NCI-H187 treated with DMSO at 0.1 percent for 48 hours (cell line): ENCODE measurements at regions not wholly inside any gene's neighbourhood (a gene's known extent, or its start where the extent isn't known, plus 50 kb on each side); places are given as distances from the start of the nearest gene placed in this dataset.

ENCODE experiments used
- DNase-seq: peaks from one replicate; lab custom pipeline; 2025; lab: John Stamatoyannopoulos, UW

DNA sequence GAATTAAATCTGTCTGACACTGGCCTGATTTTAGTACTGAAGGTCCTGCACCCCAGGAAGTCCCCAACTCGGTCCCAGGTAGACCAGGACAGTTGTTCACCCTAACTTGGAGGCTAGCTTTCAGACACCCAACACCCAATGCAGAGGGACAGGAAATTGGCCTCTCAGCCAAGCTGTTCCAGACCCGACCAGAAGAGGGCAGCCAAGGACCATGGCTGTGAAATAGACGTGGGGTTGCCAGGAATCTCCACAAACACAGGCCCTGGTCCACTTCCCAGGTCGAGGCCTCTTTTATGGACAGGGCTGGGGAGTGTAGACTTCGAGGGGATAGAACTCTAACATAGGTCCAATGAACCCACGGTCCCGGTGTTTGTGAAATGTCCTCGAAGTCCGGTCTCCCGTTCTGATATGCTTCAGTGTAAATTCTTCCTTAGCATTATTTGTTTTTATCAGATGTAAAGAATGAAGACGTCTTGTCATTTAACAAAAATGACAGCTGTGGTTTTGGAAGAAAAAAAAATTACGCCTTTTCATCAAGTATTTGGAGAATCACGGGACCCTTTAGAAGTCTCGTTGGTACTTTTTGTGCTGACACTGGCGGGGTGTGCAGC lies 260.3 kb upstream of the ADAMTS16 start:
- no peak for DNase-seq

DNA sequence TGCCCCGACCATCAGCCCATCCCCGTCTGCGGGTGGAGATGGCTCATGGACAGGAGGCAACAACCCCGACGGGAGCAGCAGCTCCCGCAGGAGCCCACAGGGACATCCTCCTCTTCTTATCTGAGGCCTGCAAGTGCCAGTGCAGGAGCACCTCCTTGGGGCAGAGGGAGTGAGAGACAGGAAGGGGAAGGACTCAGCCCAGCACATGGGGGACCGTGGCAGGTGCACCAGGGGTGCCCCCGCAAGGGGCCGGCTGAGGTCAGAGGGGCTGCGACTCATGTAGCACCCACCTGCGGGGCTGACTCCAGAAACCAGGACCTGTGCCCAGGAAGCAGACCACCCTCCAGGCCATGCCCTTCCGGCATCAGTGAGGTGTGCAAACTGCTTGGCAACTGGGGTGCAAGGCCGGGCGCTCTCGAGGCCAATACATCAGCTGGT lies 259.8 kb upstream of the ADAMTS16 start:
- DNase-seq, result no peak

DNA sequence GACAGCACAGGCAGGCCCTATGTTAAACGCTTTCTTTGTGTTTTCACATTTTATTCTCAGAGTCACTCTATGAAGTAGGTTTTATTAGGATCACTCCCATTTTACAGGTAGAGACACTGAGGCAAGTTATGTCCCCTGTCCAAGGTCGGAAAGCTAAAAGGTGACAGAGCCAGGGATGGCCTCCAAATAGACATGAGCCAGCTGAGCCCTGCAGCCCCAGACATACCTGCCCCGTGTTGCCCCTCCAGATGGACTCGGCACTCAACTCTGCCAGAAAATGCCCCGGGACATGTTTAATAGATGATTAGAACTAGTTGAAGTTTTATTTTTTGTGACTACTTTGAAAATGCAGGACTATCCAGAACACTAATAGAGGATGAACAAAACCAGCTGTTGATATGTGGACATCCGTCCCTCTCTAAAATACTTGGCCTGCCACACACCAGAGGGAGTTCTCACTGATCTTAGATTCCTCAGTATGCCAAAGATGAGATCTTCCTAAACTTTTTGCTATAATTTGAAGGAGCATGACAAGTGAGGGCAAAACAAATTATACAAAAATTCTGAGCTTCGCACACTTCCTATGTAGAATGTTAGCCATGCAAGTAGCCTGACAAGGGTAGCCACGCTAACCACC lies 258.6 kb upstream of the ADAMTS16 start:
- no peak for DNase-seq

DNA sequence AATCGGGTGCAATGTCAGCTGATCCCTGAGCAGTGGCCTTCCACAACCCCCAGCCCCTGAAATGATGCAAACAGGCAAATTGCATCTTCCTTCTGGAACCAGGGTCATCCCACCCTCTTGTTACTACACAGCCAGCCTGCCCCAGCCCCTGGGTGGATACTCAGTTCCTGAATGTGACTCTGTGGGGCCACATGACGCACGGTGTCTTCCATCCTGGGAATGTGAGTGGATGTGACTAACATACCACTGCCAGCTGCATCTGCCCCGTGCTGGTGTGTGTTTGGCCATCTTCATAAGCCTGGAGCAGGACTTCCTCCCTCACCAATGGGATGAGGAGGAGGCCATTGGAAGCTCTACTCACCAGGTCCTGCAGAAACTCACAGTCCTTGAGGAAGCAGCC lies 257.9 kb upstream of the ADAMTS16 start:
- no peak for DNase-seq

DNA sequence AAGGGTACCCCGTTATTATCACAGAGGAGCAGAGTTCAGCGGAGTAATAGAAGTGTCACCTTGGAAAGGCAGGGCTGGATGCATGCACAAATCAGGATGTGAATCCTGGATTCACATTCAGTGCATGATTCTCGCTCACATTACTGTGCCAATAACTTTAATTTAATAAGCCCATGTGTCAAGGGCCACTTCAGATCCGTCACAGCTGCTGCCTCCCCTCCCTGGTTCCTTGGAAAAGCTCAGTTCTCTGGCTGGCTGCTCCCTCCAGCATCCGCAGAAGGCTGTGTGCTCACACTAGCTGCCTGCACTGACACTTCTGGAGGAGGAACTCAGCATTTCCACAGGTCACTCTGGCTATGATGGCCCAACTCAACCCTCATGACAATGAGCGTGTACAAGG lies 256.8 kb upstream of the ADAMTS16 start:
- no peak for DNase-seq

DNA sequence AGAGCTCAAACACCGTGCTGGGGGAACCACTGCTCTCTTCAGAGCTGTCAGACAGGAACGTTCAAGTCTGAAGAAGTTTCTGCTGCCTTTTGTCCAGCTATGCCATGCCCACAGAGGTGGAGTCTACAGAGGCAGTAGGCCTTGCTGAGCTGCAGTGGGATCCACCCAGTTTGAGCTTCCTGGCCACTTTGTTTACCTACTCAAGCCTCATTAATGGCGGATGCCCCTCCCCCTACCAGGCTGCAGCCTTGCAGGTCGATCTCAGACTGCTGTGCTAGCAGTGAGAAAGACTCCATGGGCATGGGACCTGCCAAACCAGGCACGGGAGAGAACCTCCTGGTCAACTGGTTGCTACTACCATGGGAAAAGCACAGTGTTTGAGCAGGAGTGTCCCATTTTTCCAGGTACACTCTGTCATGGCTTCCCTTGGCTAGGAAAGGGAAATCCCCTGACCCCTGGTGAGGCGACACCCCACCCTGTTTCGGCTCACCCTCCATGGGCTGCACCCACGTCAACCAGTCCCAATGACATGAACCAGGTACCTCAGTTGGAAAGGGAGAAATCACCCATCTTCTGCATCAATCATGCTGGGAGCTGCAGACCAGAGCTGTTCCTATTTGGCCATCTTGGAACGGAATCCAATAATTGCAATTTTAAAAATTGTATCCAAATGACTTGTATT lies 246.9 kb upstream of the ADAMTS16 start:
- no peak for DNase-seq

DNA sequence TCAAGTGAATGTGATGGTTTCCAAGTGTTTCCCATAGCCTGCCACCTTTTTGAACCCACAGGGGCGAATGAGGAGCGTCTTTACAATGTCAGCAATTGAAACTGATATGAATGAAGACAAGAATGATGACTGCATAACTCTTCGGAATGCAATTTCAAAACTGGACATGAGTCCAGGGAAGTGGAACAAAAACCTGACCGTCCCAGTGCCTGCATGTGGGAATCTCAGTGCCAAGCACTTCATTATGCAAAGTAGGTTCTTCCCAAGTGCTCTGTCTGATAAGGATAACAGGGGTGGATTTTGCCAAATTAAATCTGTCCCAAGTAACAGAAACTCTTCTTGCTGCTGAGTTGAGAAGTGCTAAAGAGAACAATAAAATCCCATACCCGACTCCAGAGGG lies 243.8 kb upstream of the ADAMTS16 start:
- no peak for DNase-seq

DNA sequence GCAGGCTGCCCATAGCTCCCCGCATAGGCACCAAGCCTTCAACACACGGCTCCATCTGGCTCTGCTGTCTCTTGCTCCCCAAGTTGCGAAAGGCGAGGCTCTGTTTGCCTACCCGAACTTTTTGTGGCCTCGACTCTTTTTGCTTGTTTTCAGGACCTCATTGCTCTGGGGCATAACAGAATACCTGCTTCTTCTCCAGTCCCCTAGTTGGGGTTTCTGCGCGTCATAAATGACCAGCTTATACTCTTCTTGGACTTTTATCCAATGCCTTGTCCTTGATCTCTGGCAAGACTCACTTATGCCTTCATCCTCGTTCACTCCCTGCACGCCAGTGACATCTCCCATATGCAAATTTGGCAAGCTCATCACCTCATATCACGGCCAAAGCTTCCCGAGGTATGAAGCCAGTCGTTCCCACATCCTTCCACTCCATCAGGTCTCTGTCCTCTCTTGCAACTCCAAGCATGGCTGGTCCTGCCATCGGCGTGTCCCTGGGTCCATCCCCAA lies 238.8 kb upstream of the ADAMTS16 start:
- no peak for DNase-seq

DNA sequence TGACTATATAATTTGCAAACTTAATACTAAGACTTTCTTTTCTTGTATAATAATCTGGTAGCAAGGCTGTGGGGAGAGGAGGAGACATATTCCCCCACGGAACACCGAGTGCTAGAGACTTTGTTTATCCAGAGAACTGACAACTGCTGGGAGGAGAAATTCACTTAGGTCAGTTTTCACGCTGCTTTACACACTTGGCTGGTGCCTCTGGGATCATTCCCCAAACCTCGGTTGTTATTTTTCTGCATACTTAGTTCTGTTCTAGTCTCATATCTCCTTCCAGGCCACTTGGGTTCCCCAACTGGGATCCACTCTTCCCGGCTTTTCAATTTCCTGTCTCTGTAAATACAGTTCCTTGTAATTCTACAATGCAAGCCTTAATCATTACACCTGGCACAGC lies 238.2 kb upstream of the ADAMTS16 start:
- DNase-seq, result no peak

DNA sequence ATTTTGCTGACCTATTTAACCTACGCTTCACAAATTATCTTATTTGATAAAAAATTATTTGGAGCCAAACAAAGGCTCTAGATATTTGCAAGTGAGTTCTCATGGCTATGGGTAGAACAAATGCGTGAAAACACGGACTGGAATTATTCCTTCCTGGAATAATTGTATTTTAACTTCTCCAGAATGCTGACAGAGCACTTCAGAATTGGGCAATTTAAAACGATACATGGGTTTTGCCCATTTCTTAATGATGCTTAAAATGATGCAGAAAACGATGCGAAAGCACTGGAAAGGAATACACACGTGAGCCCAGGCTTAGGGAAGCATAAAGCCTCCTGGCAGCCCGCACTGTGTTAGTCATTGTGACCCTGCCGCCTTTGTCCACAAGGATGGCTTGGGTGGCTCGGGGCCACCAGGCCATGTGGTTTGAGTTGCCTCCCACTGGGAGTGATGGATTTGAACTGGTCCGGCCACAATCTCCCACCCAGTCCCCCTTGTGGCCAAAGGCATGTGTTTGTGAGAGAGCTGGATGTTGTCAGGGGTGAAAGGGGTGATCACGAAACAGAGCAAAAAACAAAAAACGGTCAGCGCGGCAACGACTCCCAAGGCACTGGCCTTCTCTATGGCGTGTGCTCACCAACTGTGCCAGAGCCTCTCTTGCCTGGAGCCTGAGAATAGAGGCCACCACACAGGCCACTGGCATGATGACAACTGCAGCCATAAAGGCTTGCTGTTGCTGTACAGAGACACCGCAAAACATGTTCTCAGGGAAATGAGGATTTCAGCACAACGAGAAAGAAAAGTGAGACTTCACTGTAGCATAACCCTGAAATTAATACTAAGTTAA lies 234.2 kb upstream of the ADAMTS16 start:
- DNase-seq, result no peak

DNA sequence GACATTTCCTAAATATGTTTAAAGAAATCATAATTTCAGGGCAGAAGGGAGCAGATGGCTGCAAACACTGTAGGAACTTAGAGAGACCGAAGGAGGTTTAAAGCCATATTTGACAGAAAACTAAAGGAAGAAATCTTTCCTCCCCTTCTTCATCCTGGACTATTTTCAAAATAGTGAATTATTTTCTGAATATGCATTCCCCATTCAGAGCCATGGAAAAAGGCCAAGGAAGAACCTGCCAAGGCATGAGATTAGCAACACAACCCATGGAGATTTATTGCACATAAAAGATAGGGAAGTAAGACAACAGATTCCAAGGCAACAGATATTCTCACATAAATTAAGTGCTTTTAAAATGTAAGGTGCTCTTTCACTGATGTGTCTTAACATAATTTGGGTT lies 233.3 kb upstream of the ADAMTS16 start:
- no peak for DNase-seq

DNA sequence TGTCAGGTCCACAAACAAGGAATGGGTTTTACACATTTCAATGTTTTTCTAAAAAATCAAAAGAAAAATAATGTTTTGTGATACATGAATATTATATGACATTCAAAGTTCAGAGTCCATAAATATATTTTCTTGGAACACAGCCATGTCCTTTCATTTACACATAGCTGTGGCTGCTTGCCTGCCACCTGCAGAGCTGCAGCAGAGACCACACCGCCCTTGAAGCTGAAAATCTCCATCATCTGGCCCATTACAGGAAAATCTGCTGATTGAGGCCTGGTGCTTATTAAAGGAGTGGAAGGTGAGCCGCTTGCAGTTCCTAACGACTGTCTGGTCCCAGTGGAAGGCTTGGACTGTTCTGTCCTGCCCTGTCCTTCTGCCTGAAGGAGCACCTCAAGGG lies 232.6 kb upstream of the ADAMTS16 start:
- no peak for DNase-seq

DNA sequence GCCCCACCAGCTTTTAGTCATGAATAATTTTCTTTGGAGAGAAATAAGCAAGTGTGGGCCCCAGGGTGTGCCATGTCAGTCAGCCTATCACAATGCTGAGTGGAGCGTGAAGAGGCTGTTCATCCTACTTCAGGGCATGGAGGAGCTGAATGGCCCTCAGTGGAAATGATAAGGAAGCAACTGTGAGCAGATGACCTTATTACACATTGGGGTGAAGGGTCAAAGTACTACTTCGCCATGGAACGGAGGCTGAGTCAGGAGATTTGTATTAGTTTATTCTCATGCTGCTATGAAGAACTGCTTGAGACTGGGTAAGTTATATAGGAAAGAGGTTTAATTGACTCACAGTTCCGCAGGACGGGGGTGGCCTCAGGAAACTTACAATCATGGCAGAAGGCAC lies 231.0 kb upstream of the ADAMTS16 start:
- DNase-seq, result no peak

DNA sequence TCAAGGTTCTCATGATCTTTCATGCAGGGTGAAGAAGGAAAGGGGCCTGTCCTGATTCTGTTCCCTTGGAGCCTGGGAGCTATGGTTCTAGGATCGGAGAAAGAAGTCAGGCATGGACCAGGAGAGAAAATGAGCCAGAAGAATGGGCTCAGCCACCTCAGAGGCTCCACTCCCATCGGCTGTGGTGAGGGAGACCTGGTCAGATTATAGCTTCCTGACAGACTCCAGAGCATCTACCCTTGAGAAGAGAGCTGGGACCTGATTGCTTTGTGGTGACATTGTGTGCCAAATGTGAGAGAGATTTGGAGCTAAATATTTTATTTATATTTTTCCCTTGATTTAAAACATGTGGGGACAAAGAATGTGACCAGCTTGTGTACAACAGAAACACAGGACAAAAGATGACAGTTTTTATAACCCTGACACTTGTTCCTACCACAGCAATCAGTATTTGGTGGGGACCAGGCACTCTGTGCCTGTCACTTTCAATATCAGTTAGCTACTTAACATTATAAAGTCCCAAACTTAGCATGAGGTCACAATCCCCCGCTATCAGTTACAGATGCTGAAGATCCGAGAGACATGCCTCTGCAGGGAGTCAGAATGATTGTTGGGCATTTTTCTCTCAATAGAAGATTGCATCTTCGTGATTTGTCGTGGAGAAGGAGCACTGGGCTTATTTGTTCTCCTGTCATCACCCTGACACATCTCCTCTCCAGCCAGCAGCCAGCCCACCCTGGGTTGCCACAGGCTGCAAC lies 228.3 kb upstream of the ADAMTS16 start:
- DNase-seq, result no peak

DNA sequence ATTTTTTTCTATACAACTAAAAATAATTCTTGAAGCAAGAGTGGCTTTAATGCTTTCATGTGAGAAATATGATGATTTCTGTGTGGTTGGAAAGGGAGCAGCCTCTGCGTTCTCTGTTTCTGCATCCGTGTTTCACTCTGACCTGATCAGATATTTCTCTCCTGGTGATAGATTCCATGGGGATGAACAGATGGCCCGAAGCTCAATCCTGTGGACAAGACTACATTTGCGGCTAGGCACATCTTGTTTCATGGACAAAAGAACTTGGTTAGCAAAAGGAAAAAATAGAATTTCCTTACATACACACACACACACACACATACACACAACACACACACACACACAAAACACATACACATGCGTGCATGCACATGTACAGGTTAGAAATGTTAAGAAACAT lies 218.2 kb upstream of the ADAMTS16 start:
- no peak for DNase-seq

DNA sequence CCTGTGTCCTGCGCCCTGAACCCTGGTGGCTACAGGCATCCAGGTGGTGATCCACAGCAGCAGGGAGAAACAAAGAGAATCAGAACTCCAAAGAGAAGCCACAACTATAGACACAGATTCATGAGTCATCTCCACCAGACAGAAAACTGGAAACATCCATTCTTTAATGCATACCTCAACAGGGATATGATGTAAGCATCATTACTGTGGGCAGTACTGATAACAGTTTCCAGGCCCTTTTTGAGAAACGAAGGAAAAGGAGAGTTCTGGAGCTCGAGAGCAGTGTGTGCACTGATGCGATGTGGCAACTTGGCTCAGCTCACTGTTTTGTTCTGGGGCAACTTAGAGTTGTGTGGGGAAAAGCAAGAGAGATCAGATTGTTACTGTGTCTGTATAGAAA lies 215.6 kb upstream of the ADAMTS16 start:
- no peak for DNase-seq

DNA sequence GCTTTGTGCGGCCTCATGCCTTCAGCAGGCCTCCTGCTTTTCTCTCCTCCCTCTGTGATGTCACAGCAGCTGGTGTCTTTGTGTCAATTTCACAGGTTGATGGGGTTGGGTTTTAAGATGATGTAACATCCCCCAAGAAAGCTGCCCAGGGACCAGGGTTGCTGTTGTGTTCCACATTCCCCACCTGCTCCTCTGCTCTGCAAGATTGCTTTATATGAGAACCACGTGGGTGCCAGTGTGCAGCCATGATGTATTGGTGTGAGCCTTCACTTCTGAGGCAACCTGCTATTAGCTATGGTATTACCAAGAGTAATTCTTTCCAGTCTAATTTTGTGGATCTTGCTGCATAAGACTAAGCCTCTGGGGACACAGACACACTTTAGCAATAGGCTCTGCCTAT lies 213.0 kb upstream of the ADAMTS16 start:
- DNase-seq, result no peak

DNA sequence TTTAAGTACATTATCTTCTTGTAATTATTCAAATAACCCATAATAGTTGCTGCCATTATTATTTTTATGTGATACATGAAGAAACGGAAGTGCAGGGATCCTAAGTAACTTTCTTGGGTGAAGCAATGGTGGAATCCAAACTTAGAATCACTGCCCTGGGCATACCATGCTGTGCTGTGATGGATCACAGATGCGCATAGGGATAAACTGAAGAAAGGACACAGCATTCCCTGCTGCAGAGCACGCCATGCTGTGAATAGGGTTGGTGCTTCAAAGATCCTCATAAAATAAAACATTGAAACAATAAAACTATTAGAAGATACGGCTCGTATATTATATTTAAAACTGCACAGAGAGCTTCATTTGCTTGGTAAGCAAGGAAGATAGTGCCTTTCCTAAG lies 211.7 kb upstream of the ADAMTS16 start:
- no peak for DNase-seq

DNA sequence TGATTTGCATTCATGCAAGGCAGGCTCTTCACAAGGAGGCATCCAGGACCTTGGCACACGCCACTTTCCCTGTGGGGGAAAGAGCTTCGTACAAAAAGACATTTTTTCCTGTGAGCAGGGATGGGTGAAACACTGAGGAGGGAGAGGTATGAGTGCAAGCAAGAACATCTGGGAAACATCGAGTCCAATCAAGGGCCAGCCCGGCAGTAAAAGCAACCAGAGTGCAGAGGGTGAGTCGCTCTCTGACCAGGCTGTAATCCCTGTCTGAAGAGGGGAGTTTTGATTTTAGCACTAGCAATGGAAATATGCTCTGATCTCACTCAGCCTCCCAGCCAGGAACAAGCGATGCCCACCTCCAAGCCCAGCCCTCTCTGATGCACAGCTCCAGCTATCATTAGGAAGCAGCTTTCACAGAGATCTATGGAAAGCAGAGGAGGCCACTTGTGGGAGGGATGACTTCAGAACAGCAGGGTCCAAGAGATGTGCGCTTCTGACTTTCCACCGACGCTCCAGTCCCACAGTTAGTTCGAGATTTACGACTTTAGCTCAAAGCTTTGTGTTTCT lies 211.0 kb upstream of the ADAMTS16 start:
- DNase-seq, result no peak

DNA sequence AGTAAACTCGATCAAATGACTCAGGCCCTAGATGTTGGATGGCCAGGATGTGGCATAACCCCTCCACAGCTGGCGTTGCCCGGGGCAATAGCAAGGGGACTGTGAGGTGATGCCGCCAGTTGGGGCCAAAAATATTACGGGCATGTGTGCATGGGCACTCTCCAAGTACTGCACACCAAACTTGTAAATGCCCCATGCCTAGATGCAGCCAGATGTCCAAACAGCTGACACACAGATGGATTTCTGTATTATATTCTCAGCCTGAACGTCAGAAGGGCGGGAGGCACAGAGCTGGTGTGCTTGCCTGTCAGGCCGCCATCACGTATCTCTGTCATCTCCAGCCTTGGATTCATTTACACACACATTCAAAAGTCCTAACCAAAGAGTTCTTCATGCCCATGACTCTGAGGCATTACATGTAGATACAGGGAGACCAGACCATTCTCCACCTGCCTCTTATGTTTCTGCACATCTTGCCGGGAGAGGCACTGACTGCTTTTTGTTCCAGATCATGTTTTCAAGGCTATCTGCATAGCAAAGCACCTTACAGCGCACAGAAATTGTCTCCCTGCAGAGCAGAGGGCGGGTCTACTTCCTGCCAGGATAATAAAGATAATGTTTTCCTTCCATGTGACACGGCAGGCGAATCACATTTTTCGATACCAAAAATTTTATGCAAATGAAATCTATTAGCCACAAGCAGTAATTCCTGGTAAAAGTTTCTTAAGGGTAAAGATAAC lies 200.9 kb upstream of the ADAMTS16 start:
- DNase-seq, result no peak

DNA sequence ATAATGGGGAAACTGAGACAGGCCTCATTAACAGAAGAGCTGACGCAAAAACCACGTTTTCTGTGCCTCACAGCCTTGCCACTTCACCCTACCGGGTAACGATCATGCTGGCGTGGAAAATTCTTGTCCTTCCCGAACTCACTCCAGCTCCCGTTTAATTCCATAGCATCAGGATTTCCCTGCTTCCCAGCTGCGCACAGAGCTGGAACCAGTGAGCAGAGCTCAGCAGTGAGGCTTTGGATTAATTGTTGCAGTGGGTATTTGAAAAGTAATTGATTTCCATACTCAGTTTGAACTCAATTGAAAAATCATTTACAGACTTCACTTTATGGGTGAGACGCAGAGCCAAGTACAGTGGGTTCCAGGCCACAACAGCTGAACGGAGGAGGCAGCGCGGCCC lies 199.0 kb upstream of the ADAMTS16 start:
- DNase-seq, result no peak
